Nephron progenitor cell (in vitro differentiated cells): ENCODE measurements at regions not wholly inside any gene's neighbourhood (a gene's known extent, or its start where the extent isn't known, plus 50 kb on each side); places are given as distances from the start of the nearest gene placed in this dataset.

Experiments
- DNase-seq: peaks from one replicate; pipeline ENCODE4 v3.0.0; 2021
- H3K27ac Mint-ChIP-seq: 2 replicates; pipeline ENCODE4 v1.8.0; 2021; ENCODE audit warnings: mild to moderate bottlenecking, moderate library complexity, mixed read lengths
- H3K27me3 Mint-ChIP-seq: 2 replicates; pipeline ENCODE4 v1.8.0; 2021; ENCODE audit warnings: mild to moderate bottlenecking, low read depth, mixed read lengths; ENCODE audit not compliant: poor library complexity
- H3K36me3 Mint-ChIP-seq: 2 replicates; pipeline ENCODE4 v1.8.0; 2021; ENCODE audit warnings: low read depth, mixed read lengths
- H3K4me1 Mint-ChIP-seq: 2 replicates; pipeline ENCODE4 v1.8.0; 2021; ENCODE audit warnings: mixed read lengths
- H3K4me3 Mint-ChIP-seq: 2 replicates; pipeline ENCODE4 v1.8.0; 2021; ENCODE audit warnings: mild to moderate bottlenecking, moderate library complexity, mixed read lengths
- H3K9me3 Mint-ChIP-seq: 2 replicates; pipeline ENCODE4 v1.8.0; 2021; ENCODE audit warnings: mild to moderate bottlenecking, moderate library complexity, mixed read lengths
- TF ChIP-seq, protein P1 (sequence below): fragments of 200-600 bp; sonication (generic); IDR thresholded peaks from 2 replicates; pipeline ENCODE4 v1.5.0; 2021; ENCODE audit warnings: antibody characterized with exemption

DNA sequence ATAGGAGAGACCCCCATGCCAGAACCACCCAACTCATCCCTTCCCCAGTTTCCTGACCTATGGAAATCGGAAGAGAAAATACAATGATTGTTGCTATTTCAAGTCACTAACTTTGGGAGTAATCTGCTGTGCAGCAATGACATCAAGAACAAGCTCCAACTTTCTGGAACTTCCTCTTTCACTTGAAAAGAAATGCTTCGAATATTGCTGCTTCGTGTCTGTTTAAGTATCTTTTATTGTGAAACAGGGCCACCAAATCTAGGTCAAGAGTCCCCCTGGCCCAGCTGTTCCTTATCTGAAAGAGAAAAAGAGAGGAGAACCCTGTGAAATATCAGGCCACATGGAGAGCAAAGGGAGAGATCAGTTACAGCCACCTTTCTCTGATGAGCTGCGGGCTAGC is 59.4 kb upstream of the DNAH5 start:
- no peak for DNase-seq
- no peak overlapping the region for H3K4me3 Mint-ChIP-seq
- H3K27me3 Mint-ChIP-seq: no peaks in the 10 kb centered on the region
- H3K36me3 Mint-ChIP-seq: peaks cover 13% of the 10 kb centered on the region
- TF ChIP-seq, protein P1, sequence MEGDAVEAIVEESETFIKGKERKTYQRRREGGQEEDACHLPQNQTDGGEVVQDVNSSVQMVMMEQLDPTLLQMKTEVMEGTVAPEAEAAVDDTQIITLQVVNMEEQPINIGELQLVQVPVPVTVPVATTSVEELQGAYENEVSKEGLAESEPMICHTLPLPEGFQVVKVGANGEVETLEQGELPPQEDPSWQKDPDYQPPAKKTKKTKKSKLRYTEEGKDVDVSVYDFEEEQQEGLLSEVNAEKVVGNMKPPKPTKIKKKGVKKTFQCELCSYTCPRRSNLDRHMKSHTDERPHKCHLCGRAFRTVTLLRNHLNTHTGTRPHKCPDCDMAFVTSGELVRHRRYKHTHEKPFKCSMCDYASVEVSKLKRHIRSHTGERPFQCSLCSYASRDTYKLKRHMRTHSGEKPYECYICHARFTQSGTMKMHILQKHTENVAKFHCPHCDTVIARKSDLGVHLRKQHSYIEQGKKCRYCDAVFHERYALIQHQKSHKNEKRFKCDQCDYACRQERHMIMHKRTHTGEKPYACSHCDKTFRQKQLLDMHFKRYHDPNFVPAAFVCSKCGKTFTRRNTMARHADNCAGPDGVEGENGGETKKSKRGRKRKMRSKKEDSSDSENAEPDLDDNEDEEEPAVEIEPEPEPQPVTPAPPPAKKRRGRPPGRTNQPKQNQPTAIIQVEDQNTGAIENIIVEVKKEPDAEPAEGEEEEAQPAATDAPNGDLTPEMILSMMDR: no peak
- peaks cover 23% of the 10 kb centered on the region for H3K9me3 Mint-ChIP-seq
- no peak overlapping the region for H3K27ac Mint-ChIP-seq
- H3K4me1 Mint-ChIP-seq: peaks cover 24% of the 10 kb centered on the region

DNA sequence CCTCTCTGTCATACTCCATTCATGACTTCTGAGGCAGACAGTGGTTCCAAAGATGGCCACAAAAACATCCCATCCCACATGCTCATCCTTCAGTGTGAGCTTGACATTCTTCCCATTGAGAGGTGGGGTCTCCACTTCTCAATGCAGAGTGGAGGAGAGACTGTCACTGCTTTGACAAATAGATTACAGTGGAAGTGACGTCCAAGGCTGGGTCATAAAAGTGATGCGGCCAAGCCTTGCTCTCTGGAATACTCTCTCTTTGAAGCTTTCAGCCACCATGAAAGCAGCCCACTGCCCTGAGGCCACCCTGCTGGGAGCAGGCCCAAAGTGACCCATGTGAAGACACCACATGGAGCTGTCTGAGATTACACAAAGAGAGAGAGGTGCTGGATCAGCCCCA is 59.0 kb upstream of the DNAH5 start:
- Mint-ChIP-seq H3K4me3 (no peak overlapping the region), H3K9me3 (peaks cover 26% of the 10 kb centered on the region), H3K4me1 (peaks cover 20% of the 10 kb centered on the region), H3K27ac (no peak overlapping the region), H3K27me3 (no peaks in the 10 kb centered on the region), H3K36me3 (peaks cover 13% of the 10 kb centered on the region)
- DNase-seq: no peak
- TF ChIP-seq, protein P1: no peak

DNA sequence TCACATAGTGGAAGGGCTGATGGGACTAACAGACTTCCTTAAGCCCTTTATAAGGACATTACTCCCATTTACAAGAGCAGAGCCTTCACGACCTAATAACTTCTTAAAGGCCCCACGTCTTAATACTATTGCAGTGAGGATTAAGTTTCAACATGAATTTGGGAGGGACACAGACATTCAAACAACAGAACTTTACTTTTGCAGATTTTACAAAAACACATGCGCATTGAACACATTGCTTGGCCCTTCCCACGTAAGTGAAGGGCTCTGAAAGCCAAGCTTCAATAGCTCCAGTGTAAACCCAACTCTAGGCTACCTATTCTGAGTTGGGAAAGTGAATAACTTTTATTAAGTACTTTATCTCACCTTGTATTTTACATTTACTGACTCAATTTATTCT is 53.8 kb upstream of the DNAH5 start:
- H3K4me3 Mint-ChIP-seq: no peak overlapping the region
- no peak overlapping the region for H3K27ac Mint-ChIP-seq
- H3K4me1 Mint-ChIP-seq: peaks cover 19% of the 10 kb centered on the region
- peaks cover 38% of the 10 kb centered on the region for H3K9me3 Mint-ChIP-seq
- TF ChIP-seq, protein P1: no peak
- H3K27me3 Mint-ChIP-seq: peaks cover 3% of the 10 kb centered on the region
- H3K36me3 Mint-ChIP-seq: peaks cover 5% of the 10 kb centered on the region
- no peak for DNase-seq

DNA sequence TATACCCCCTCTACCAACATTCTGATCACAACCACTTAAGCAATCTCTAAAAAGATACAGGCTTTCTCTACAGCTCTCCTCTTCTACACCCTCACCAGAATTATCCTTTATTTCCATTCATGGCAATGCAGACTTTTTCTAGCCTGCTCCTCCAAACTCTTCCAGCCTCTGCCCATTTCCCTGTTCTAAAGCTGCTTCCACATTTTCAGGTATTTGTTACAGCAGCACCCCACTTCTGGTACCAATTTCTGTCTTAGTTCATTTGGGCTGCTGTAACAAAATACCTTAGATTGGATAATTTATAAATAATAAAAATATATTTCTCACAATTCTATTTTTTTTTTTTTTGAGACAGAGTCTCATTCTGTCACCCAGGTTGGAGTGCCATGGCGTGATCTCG is 53.0 kb upstream of the DNAH5 start:
- H3K4me1 Mint-ChIP-seq: peaks cover 19% of the 10 kb centered on the region
- peaks cover 3% of the 10 kb centered on the region for H3K27me3 Mint-ChIP-seq
- peaks cover 5% of the 10 kb centered on the region for H3K36me3 Mint-ChIP-seq
- peaks cover 37% of the 10 kb centered on the region for H3K9me3 Mint-ChIP-seq
- no peak overlapping the region for H3K27ac Mint-ChIP-seq
- TF ChIP-seq, protein P1: no peak
- H3K4me3 Mint-ChIP-seq: no peak overlapping the region
- DNase-seq: no peak

DNA sequence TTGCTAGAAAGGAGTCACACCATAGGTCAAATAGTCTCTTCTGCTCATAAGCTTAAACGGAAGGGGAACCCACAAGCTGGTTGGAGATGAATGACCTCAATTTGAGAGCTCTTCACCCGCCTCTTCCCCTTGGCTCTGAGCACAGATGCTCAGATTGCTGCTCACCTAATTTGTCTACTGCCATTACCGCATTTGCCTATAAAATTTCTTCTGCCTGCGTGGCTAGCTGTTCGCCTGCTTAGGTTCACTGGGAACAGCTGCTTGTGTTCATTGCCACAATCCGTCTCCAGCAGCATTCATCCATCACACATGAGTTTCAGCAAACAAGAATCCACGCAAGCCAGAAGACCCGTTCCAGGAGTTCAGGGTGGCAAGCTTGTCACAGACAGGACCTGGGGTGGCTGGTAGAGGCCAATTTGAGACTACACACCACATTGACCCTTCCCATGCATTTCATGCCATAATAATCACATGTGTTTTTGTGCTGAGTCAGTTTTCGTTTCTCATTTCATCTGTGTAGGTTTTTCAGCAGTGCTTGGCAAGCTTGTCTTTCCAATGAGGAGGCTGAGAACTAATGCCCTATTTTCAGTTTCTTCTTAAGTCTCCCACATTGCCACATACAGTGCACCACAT is 50.2 kb upstream of the DNAH5 start:
- Mint-ChIP-seq H3K4me3 (no peak overlapping the region), H3K27ac (no peak overlapping the region), H3K4me1 (peaks cover 19% of the 10 kb centered on the region), H3K36me3 (peaks cover 5% of the 10 kb centered on the region), H3K9me3 (peaks cover 30% of the 10 kb centered on the region), H3K27me3 (peaks cover 11% of the 10 kb centered on the region)
- TF ChIP-seq, protein P1: no peak
- DNase-seq: no peak
